ENCODE measurements at regions not wholly inside any gene's neighbourhood (a gene's known extent, or its start where the extent isn't known, plus 50 kb on each side); places are given as distances from the start of the nearest gene placed in this dataset.

GRCh38 chr2:238667639-238668038, 180.2 kb upstream of the TWIST2 start:
- no peak overlapping the region for H3K27ac Mint-ChIP-seq
- peaks cover 37% of the 10 kb centered on the region for H3K27me3 Mint-ChIP-seq
- H3K4me3 Mint-ChIP-seq (ENCODE audit: low read depth): no peak overlapping the region
- H3K36me3 Mint-ChIP-seq (ENCODE audit: insufficient read depth): no peaks in the 10 kb centered on the region
- TF ChIP-seq CTCF (IDR thresholded peaks at IDR 0.05; ENCODE audit: unreplicated experiment): no peak
- DNase-seq (ENCODE audit: low spot score, unreplicated experiment): no peak
- peaks cover 3% of the 10 kb centered on the region for H3K9me3 Mint-ChIP-seq (ENCODE audit: low read depth)
- peaks cover 2% of the 10 kb centered on the region for H3K4me1 Mint-ChIP-seq (ENCODE audit: low read depth)

- Mint-ChIP-seq H3K36me3 (ENCODE audit: insufficient read depth) (no peaks in the 10 kb centered on the region), H3K27ac (no peak overlapping the region), H3K27me3 (peaks cover 34% of the 10 kb centered on the region), H3K4me3 (ENCODE audit: low read depth) (no peak overlapping the region), H3K9me3 (ENCODE audit: low read depth) (peaks cover 3% of the 10 kb centered on the region), H3K4me1 (ENCODE audit: low read depth) (peaks cover 2% of the 10 kb centered on the region)
- no peak for DNase-seq (ENCODE audit: low spot score, unreplicated experiment)
- no peak for TF ChIP-seq CTCF (IDR thresholded peaks at IDR 0.05; ENCODE audit: unreplicated experiment)
Observed at GRCh38 chr2:238668426-238668825, 179.5 kb upstream of the TWIST2 start.

DNA sequence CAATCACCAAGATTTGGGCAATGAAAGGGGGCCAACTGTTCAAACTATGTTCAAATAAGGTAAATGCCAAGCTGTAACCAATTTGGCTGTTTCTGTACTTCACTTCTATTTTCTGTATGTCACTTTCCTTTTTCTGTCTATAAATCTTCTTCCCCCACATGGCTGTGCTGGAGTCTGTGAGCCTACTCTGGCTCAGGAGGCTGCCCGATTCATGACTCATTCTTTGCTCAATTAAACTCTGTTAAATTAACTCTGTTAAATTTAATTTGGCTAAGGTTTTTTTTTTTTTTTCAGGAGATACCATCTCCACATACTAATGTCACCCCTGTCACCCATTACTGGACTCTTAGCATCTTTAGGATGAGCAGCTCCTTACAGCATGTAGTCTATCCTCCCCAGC, 178.8 kb upstream of the TWIST2 start:
- H3K9me3 Mint-ChIP-seq (ENCODE audit: low read depth): peaks cover 3% of the 10 kb centered on the region
- no peak for TF ChIP-seq CTCF (IDR thresholded peaks at IDR 0.05; ENCODE audit: unreplicated experiment)
- no peak overlapping the region for H3K27ac Mint-ChIP-seq
- peaks cover 30% of the 10 kb centered on the region for H3K27me3 Mint-ChIP-seq
- DNase-seq (ENCODE audit: low spot score, unreplicated experiment): no peak
- H3K4me3 Mint-ChIP-seq (ENCODE audit: low read depth): no peak overlapping the region
- H3K4me1 Mint-ChIP-seq (ENCODE audit: low read depth): peaks cover 2% of the 10 kb centered on the region
- H3K36me3 Mint-ChIP-seq (ENCODE audit: insufficient read depth): no peaks in the 10 kb centered on the region

GRCh38 chr2:238669581-238670080, 178.3 kb upstream of the TWIST2 start:
- Mint-ChIP-seq H3K27ac (no peak overlapping the region), H3K27me3 (peaks cover 30% of the 10 kb centered on the region), H3K4me1 (ENCODE audit: low read depth) (peaks cover 2% of the 10 kb centered on the region), H3K9me3 (ENCODE audit: low read depth) (peaks cover 3% of the 10 kb centered on the region), H3K4me3 (ENCODE audit: low read depth) (no peak overlapping the region), H3K36me3 (ENCODE audit: insufficient read depth) (no peaks in the 10 kb centered on the region)
- no peak for DNase-seq (ENCODE audit: low spot score, unreplicated experiment)
- no peak for TF ChIP-seq CTCF (IDR thresholded peaks at IDR 0.05; ENCODE audit: unreplicated experiment)

GRCh38 chr2:238670111-238670585, 177.7 kb upstream of the TWIST2 start:
- H3K27ac Mint-ChIP-seq: no peak overlapping the region
- H3K36me3 Mint-ChIP-seq (ENCODE audit: insufficient read depth): no peaks in the 10 kb centered on the region
- peaks cover 28% of the 10 kb centered on the region for H3K27me3 Mint-ChIP-seq
- peaks cover 2% of the 10 kb centered on the region for H3K4me1 Mint-ChIP-seq (ENCODE audit: low read depth)
- no peak overlapping the region for H3K4me3 Mint-ChIP-seq (ENCODE audit: low read depth)
- H3K9me3 Mint-ChIP-seq (ENCODE audit: low read depth): peaks cover 3% of the 10 kb centered on the region
- DNase-seq (ENCODE audit: low spot score, unreplicated experiment): no peak
- TF ChIP-seq CTCF (IDR thresholded peaks at IDR 0.05; ENCODE audit: unreplicated experiment): no peak
